ENCODE measurements at regions not wholly inside any gene's neighbourhood (a gene's known extent, or its start where the extent isn't known, plus 50 kb on each side); places are given as distances from the start of the nearest gene placed in this dataset.

DNA sequence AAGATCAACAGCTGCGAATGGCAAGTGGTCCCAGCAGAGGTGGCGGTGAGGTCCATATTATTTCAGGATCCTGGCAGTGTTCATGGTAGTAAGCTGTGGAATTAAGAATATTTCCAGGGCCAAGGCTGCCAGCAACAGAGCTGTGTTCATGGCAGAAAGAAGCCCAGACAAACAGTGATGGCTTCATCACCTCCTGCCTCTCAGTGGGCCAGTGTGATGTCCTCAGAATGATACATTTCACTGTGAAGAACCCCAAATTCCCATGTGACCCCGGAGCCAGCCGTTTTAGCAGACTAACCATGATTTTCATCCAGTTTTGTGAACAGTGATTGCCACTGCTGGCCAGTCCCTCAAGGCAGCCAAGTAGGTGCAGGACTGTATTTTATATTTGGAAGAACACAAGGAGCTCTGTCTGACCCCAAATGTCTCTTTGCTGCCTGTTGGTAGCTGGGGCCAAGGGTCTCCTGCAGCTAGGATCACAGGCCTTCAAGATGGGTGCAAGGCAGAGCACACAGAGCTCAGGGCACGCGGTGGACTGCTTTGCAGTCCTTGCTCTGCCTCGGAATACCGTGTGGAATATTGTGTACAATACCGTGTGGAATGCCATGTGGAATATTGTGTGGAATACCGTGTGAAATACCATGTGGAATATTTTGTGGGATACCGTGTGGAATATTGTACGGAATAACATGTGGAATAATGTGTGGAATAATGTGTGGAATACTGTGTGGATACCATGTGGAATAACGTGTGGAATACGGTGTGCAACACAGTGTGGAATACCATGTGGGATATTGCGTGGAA, 132.3 kb upstream of the CHST15 start:
- DNase-seq = no peak

DNA sequence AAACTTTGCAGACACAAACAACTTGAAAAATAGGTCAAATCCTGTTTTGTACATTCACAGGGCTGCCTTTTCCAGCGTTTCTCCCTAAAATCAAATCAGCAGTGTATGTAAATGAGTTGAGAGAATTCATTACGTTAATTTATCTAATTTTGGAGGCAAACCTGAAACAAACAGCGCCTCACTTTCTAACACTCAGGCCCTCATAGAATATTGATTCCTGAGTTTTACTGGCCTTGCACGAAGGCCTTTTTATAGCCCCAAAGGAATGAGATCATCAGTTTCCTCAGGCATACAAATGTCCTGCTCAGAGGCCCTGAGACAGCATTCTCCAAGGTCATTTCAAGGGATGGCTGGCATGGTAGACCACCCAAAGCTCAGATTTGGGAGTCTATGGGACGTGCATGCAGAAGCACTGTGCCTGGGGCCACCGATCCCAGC, 131.7 kb upstream of the CHST15 start:
- DNase-seq = no peak

DNA sequence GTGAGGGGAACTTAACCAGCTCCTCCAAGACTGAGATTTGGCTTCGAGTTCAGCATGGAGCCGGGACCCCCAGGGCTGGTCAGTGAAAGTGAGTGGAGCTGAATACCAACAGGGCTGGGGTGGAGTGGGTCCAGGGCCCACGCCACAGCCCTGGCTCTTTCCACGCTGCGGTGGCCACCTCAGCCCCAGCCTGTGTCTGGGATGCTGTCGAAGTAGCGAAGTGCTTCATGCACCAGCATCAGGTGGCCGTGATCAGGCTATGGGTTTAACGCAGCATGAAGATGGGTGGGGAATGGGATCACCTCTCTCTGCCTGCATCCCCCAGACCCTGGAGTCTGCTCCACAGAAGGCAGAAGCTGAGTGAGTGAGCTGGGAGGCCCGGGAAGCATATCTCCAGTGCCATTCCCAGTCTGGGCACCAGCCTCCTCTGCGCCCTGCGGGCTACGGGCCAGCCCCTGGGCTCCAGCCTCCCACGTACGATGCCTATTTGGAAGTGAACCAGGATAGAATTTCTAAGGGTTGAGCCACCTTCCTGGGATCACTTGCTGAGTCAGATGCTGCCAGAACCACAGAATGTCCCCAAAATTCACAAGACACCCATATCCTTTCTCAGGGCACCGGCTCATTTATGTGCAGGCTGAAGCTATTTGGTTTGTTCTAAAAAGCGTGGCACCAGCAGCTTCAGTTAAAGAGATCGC, 131.1 kb upstream of the CHST15 start:
- DNase-seq = no peak

DNA sequence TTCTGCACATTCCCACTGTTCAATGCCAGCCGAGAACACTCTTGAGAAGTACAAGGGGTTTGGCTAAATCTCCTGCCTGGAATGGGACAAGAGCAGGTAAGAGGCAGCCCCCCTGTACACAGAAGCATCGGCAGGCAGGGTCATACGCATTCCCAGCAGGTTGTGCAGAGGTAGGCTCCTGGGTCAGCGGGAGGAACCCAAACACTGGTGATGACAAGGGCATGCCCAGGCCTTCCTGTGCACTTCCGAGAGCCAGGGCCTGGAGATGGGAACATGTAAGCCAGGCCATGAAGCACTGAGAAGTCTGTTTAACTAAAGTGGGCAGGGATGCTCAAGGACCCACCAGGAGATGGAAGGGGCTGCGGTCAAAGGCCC, 130.3 kb upstream of the CHST15 start:
- no peak for DNase-seq

DNA sequence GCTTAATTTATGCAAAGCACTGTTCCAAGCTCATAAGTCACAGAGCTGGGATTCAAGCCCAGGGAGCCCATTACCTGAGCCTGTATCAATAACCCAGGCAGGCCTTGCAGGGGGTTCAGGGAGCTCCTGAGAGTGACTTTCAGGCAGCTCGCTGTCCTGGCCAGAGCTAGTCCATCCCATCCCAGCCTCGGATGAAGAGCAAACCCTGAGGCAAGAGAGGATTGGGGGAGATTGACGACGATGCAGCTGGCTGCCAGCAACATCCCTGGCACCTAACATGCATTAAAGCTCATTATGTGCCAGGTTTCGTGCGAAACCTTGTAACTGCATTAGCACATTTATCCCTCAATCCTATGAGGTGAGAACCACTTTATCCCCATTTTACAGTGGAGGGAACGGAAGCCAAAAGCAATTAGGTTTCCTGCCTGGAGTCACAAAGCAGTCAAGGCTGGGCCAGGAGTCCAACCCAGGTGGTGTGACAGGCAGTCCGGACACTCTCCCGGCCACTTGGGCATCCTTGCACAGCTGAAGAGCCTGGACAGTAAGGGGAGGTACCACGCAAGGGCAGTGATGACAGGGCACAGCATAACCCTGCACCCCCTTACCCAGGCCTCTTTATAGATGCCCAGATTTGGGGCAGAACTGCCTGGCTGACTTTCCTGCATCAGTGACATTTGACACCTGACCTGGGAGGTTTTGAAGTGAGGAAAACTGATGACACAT, 129.8 kb upstream of the CHST15 start:
- peak; percentile 7 for DNase-seq

DNA sequence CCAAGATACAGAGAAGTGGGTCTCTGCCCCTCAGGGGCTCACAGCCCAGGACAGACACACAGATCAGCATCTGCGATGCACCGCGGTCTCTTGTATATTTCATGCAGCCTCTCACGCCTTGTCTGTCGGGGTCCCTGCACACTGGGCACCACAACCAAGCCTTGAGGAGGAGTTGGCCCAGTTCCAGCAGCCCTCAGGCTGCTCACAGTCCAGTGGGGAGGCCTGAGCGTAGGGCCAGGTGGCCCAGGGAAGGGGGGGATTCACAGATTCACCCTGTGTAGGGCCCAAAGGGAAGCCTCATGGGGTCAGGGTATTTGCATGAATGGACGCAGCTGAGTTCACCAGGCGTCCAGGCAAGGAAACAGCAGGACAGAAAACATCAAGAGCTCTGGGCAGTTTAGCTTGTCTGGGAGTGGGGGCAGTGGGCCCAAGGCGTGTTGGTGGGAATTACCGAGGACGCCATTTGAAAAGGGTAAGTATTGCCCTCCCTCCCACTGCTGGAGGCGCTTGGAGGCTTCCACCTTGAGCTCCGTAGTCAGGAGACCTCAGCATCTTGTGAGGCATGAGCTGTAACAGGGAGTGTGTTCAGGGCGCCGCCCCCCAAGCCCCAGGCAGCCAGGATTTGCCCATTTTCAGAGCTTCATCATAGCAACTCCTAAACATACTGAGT, 129.1 kb upstream of the CHST15 start:
- no peak for DNase-seq

DNA sequence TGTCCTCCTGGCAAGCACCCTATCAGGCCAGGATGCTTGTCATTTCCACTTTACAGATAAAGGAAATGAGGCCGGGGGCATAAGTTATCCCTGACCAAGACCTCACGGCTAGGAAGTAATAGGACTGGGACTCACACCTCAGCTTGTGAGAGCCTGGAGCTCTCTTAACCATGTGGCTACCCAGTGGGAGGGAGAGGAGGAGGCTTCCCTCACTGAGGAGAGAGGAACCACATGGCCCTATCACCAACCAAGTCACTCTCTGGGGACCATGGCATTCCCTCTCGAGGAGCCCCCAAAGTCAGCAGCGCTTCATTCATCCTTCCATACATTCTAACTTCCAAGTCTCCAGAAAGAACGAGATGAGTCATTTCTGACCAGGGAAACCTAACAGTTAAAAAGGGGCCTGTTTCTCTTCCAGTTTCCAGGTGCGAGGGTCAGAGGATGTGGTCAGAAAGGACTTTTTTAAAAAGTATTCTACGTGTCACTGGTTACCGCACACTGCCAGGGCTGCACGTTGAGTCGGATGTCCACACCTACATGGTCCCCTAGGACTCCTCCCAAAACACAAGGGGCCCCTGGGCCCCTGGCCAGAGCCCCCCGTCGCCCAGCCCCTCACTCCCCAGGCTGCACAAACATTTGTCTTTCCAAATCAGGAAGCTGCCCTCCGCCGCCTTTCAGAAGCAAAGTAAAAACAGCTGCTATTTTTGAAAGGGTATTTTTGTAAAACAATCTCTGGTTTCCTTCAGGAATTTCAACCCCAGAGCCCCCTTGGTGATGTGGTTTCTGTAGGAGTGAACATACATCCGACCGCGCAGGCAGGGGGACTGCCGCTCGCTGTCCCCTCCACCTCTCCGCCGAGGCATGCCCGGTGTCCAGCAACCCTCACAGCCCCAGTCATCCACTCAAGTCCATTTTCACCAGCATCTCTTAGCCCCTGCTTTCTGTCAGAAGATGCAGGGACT, 128.2 kb upstream of the CHST15 start:
- DNase-seq = no peak

DNA sequence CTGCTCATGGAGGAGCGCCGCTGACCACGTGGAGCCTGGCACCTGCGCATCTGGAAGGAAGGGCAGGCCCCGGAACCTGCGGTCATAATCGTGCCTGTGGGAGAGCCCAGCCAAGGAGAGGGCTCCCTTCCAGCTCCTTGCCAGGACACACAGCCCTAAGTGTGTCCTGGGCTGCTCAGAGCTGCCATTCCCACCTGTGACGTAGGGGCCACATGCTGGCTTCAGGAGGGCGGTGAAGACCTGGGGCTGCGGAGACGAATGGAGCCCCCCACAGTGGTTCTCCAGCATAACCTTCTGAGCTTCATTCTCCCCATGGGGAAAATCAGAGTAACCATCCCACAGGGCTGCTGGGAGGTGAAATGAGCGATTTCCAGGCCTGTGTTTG, 127.6 kb upstream of the CHST15 start:
- no peak for DNase-seq

DNA sequence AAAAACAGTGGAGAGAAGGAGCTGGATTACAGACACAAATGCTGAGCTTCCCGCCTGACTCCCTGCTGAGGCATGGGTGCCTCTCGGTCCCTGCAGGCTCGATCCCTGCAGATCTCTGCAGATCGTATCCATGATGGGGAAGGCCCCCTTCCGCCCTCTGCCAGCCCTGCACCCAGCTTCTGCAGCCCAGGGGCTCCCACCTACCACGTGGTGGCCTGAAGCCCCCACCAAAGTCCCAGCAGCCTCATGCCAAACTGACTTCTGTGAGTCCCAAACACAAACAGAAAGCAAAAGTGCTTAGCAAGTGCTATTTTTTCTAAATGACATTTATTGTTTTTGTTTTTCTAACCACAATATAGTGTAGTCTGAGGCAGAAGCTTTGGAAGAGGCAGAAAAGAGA, 127.1 kb upstream of the CHST15 start:
- no peak for DNase-seq

DNA sequence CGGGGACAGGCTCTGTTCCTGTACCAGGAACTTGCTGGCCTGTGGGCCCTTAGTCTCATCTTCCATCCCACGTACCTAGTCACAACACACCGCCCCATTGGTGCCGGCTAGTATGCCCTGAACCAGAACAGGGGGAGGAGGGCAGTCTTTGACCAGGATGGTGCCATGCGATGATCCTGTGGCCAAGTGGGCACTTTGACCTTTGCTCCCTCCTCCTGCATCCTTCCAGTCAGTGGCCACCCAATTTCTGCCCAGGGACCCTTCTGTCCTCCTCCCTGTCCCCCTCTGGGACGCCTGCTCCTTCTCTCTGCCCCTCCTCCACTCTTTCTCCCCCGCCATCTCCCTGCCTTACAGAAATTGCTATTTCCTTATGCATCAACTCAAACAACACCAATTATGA, 126.3 kb upstream of the CHST15 start:
- no peak for DNase-seq

DNA sequence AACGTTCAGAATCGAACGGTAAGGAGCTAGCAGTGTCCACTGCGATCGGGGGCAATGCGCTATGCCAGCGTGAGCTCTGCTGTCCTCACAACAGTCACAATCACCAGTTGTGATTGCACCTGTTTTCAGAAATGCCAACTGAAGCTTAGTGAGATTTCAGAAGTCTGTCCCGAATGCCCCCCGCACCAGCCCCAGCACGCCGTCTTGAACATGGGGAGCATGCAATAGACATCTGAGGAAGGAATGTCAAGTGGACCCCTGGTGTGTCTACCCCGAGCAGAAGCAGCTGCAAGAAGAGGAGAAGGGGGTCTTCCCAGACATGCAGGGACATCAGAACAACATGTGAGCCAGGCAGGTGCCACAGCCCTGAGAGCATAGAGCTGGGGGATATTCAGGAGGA, 125.7 kb upstream of the CHST15 start:
- DNase-seq = no peak

DNA sequence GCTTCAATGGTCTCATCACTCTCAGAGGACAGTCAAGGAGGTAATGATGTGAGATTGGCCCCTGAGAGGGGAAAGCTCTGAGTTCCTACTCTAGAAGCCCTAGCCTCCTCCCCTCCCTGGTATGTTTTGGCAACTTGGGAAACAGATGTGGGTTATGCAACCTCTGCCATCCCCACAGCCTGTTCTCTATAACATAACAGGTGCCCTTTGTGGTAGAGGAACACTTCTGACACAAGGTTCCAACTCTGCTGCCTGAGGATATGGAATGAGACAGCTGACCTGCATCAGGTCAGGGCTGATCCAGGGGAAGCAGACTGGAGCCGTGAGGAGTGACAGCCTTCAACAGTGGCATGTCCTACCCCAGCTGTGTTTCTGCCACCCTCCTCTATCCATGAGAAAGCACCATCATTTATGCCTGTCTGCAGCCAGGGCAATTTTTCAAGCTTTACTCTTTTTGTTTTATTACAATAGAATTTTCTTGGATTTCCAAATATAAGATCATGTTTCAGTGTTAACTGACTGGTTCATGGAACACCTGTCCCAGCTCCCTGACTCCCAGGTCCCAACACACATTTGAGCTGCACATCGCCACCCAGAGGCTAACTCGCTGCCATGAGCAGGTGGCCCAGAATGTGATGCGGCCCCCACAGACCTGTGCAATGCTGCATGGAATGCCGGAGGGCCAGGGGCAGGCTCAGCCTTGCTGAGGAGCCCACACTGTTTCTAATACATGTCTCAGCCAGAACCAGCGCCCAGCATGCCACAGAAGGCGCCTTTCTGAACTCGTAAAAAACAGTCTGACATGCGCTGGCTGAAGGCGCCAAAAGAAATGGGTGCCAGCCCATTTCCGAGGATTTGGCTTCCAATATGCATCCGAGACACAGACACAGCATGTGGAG, 124.8 kb upstream of the CHST15 start:
- DNase-seq = no peak

DNA sequence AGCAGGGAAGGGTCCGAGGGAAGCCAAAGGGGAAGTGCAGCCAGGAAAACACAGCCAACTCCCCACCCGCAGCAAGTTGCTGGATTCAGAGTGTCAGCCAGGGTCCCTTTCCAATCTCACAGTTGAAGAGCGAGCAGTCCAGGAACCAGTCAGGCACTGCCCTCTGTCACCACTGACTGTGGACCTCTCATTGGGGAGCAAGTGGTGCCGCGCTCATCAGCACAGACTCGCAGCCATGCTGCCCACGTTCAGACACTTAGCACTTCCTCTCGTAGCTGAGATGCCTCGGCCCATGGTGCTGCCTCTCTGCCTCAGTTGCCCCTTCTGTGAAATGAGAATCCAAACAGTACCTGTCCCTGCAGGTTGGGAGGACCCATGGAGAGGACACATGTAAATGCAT, 123.6 kb upstream of the CHST15 start:
- no peak for DNase-seq

DNA sequence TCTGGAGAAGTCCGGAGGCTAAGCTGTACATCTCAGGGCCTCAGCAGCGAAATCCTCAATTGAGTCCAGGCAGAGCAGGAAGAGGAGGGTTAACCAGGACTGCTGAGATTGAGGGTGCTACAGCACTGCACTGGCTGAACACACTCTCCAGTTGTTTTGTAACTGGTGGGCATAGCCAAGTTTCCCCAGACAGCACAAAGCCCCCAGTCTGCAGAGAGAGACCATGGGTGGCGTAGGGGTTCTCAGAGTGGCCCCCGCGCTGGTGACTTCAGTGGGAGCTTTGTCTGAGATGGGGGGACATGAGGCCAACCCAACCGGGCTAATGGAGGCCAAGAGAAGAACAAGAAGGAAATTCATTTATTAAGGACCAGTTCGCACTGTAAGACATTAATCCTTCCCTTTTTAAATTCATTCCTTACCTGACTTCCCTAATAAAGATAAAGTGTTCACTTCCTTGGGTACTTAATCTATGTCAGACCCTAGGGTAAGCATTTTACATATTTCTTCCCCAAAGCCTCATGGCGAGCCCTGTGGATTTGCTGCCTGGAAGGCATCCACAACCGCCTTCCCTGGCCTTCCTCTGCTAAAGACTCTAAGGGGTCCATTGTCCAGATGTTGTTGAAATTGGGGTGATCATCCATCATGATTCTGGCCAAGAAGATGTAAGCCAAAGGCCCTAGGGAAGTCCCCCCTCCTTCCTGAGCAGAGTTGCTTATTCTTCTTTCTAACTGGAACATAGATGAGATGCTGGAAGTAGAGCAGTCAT, 121.4 kb upstream of the CHST15 start:
- DNase-seq = no peak

DNA sequence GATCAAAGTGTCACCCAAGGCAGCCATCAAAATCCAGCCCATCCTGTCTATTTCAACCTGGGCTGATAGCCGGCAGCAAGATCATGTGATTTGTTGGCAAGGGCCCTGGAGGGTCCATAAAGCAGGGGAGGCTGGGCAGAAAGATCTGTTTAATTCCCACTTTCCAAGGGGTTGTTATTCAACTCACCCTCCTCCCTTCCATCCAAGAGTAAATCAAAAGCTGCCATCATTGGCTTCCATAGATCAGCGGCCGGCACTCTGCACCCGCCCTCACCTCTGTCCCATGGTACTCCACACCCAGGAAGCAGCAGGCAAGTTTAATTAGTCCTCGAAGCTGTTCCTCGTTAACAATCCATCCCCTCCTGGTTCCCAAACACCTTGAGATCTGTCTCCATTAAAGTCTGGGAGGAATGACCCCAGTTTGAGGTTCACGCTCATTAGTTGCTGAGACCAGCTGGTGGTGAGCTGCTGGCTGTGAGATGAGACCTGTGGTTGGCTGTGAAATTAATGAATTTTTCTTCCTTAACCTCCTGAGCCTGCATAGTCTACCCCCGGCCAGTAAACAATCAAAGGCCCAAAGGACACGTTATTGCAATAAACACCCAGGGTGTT, 120.6 kb upstream of the CHST15 start:
- no peak for DNase-seq

DNA sequence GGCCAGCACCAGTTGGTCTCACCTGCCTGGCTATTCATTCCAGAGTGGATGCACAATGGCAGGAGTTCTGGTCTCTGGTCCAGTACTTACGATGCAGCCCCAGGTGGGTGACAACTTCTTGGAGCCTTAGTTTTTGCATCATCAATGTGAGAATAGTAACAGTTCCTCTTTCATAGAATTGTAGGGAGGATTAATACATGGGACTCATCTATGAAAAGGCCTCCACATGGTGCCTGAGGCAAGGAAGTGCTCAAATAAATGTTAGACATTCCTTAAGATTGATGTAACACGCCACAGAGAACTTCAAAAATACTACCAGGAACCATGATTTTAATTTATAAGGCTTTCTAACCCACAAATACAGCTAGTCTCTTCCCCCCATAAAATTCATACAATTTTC, 120.1 kb upstream of the CHST15 start:
- no peak for DNase-seq

DNA sequence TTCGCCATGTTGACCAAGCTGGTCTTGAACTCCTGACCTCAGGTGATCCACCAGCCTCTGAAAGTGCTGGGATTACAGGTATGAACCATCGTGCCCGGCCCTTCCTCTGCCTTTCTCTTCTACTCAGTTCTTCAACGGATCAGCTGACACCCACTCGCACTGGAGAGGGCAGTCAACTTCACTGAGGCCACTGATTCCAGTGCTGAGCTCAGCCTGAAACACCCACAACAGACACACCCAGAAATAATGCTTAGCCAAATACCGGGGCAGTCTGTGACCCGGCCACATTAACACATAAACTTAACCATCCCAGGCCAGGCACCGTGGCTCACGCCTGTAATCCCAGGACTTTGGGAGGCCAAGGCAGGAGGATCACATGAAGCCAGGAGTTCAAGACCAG, 119.3 kb upstream of the CHST15 start:
- DNase-seq = no peak

DNA sequence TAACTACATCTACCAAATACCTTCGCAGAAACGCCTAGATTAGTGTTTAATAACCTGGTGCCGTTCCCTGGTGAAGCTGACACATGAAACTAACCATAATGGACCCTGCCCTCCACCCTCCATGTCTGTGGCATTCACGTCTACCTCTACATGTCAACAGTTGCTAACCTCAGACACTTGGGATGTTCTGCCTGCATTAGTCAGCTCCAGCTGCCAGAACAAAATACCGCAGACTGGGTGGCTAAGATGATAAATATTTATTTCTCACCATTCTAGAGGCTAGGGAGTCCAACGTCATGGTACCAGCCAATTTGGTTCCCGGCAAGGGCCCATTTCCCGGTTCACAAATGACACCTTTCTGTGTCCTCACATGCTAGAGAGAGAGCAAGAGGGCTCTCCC, 118.5 kb upstream of the CHST15 start:
- DNase-seq = no peak

DNA sequence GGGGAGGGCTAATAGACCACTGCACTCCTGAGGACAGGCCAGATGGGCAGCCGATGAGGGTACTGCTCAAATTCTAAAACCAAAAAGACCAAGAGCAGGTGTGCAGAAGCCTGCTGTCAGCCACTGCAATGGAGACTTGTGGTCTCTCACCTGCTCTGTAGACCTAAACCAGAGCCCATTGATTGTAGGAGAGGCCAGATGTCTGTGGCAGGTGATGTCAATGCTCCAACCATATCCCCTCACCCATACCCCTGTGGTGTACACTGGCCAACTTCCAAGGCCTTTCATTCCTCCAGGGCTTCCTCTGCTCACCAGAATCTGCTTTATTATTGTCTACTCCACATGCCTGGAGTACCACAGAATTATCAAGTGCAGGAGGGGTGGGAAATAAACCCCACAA, 116.9 kb upstream of the CHST15 start:
- DNase-seq = no peak

DNA sequence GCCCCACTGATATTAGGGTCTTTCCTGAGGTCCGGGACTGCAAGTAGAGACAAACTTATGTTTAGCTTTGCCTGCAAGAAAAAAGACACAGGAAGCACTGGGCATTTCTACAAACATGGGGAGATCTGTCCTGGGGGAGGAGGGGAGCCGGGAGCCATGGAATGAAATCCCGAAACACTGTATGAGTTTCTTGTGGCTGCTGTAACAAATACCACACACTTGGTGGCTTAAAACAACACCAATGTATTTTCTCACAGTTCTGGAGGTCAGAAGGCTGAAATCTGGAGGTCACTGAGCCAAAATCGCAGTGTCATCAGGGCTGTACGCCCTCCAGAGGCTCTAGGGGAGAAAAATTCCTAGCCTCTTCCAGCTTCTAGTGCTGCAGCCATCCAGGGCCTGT, 114.0 kb upstream of the CHST15 start:
- no peak for DNase-seq

Data from NCI-H1092 treated with DMSO at 0.1 percent for 48 hours (cell line).